Heart right ventricle (tissue), 16 donors: ENCODE measurements at regions not wholly inside any gene's neighbourhood (a gene's known extent, or its start where the extent isn't known, plus 50 kb on each side); places are given as distances from the start of the nearest gene placed in this dataset.

ENCODE experiments used
- ATAC-seq, 8 donors: fragments of 200-7000 bp; cut with Tn5 transposase; one replicate each; pipeline ENCODE4 v1.9.1; 2020; ENCODE audit warnings: mild to moderate bottlenecking in 8 of 8, moderate library complexity in 8 of 8, moderate number of reproducible peaks in 1 of 8
- DNase-seq, 2 donors: peaks; one replicate each; pipeline ENCODE4 v3.0.0-alpha.2; 2020
- H3K27ac ChIP-seq, 10 donors: fragments of 200-600 bp; sonication (generic) in 2 of 10; one replicate each; pipeline versions ENCODE4 v1.5.0 to v1.8.0; 2020 to 2022; ENCODE audit warnings: mild to moderate bottlenecking in 3 of 10
- H3K27me3 ChIP-seq, 7 donors: fragments of 200-600 bp; one replicate each; pipeline ENCODE4 v1.8.0; 2021 to 2022; ENCODE audit warnings: mild to moderate bottlenecking in 2 of 7
- H3K36me3 ChIP-seq, 9 donors: fragments of 200-600 bp; sonication (generic) in 1 of 9; one replicate each; pipeline versions ENCODE4 v1.5.0 to v1.8.0; 2020 to 2022; ENCODE audit warnings: mild to moderate bottlenecking in 2 of 9
- H3K4me1 ChIP-seq, 9 donors: fragments of 200-600 bp; sonication (generic) in 1 of 9; one replicate each; pipeline versions ENCODE4 v1.5.0 to v1.8.0; 2020 to 2022; ENCODE audit warnings: mild to moderate bottlenecking in 4 of 9
- H3K4me3 ChIP-seq, 10 donors: fragments of 200-600 bp; sonication (generic) in 2 of 10; one replicate each; pipeline versions ENCODE4 v1.5.0 to v1.8.0; 2020 to 2022; ENCODE audit warnings: mild to moderate bottlenecking in 7 of 10, moderate library complexity in 2 of 10
- H3K9me3 ChIP-seq, 11 donors: fragments of 200-600 bp in 10 of 11; sonication (generic) in 2 of 11; one replicate each; pipeline versions ENCODE4 v1.5.0 to v1.8.0; 2013 to 2022; ENCODE audit warnings: mild to moderate bottlenecking in 2 of 11, control low read depth in 1 of 11, moderate library complexity in 1 of 11
- CTCF ChIP-seq, 9 donors: fragments of 200-600 bp; sonication (generic) in 2 of 9; IDR thresholded peaks; one replicate each; pipeline versions ENCODE4 v1.5.0 to v1.8.0; 2021 to 2022; ENCODE audit warnings: antibody characterized with exemption in 9 of 9, mild to moderate bottlenecking in 5 of 9, moderate library complexity in 1 of 9
- WGBS, 2 donors: extraction: QIAGEN DNeasy Blood & Tissue Kit; methylation state at CpG; one replicate each; pipeline ENCODE4 v1.1.7; 2013; ENCODE audit warnings: inconsistent platforms in 1 of 2; 5-methylcytosine and 5-hydroxymethylcytosine counted together
- intact Hi-C, 10 donors: fragments of 100-400 bp; cut with DNase I; formaldehyde crosslinking; loops; one replicate each; pipeline versions ENCODE4 v1.11.1 to v1.14.2; 2022
- donor health status: Arrhythmogenic right ventricular cardiomyopathy.
- donor health status: ischemic (EF 13 %, LVEDD 7.1; RV severe dilation, severe dysfunction).
- donor health status: healthy with polysubstance abuse.
- donor health status: DM: no; HTN: yes; CAD: no.
- donor health status: DM: no; HTN: no; CAD: no.
- donor health status: ischemic (EF 25% LVEDD 6.9; RV normal size, moderate dysfunction).
- donor health status: ischemic (EF 25% LVEDD 5.7; RV mildly dilated, moderate dysfunction).
- donor health status: healthy.
- donor health status: DM: yes; HTN: yes; CAD: no.
- donor health status: Ischemic cardiomyopathy.
- donor health status: ischemic (EF 35%, LVEDD 5.7; RV mildly dilated, moderate dysfunction).
- donor health status: nonischemic (EF 11% LVEDD 7.7; RV severe dilation, severe dysfunction).
- donor health status: DM: yes; HTN: yes; CAD: no.
- donor health status: PGD.
- donor health status: ischemic (EF 29% LVEDD 5.4; RV normal size, mild dysfunction).
- donor health status: nonischemic (EF 23%, LVEDD 6.1; RV moderate dilation, normal function).

DNA sequence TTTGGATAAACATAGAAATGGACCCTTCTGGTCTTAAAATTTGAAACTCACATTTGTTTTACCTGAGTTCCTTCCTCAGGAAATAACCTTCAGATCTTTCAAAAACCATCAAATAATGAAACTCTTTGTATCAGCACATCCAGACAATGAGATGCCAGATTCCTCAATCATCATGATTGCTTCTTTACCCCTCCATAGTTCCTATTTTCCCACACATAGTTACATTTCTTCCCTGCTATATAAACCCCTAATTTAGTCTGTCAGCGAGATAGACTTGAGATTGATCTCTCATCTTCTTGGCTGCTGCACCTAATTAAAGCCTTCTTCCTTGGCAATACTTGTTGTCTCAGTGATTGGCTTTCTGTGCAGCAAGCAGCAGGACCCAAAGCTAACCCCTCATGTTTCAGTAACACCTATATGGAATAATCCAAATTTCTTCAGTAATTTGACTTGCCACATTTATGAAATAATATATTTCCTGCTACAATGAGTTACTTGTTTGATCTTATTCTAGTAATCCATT lies 83.9 kb upstream of the BANK1 start:
- no peak for DNase-seq
- intact Hi-C loops, result no loop called here
- whole genome bisulfite sequencing, 2 donors, result 77 to 87% methylated on average over 1 of the region's 1 CpG
- H3K36me3 ChIP-seq, result no peaks in the 10 kb centered on the region
- ATAC-seq, result no peak
- no peak overlapping the region for H3K4me3 ChIP-seq
- no peaks in the 10 kb centered on the region for H3K27me3 ChIP-seq
- peaks cover 0 to 22% (median 0%) of the 10 kb centered on the region in 11 donors for H3K9me3 ChIP-seq
- H3K4me1 ChIP-seq, result no peaks in the 10 kb centered on the region
- TF ChIP-seq CTCF (IDR thresholded peaks at IDR 0.05), result no peak
- H3K27ac ChIP-seq, result no peak overlapping the region

- no peak for ATAC-seq
- TF ChIP-seq CTCF (IDR thresholded peaks at IDR 0.05), result no peak
- Histone ChIP-seq H3K27ac (no peak overlapping the region), H3K4me1 (no peaks in the 10 kb centered on the region), H3K9me3 (peaks cover 0 to 13% (median 0%) of the 10 kb centered on the region in 11 donors), H3K4me3 (no peak overlapping the region), H3K27me3 (no peaks in the 10 kb centered on the region), H3K36me3 (no peaks in the 10 kb centered on the region)
- intact Hi-C loops, result no loop called here
- DNase-seq, result no peak
- 92 to 98% methylated on average over 1 of the region's 1 CpG for WGBS, 2 donors
Measured at GRCh38 chr4:101701551-101701950, 89.0 kb upstream of the BANK1 start.

GRCh38 chr4:101699441-101700124 lies 90.9 kb upstream of the BANK1 start:
- DNase-seq (no peak), ATAC-seq (no peak)
- no peaks in the 10 kb centered on the region for H3K4me1 ChIP-seq
- no peak overlapping the region for H3K27ac ChIP-seq
- H3K4me3 ChIP-seq, result no peak overlapping the region
- no peak for TF ChIP-seq CTCF (IDR thresholded peaks at IDR 0.05)
- H3K27me3 ChIP-seq, result no peaks in the 10 kb centered on the region
- no peaks in the 10 kb centered on the region for H3K9me3 ChIP-seq
- intact Hi-C loops, result loop anchor here in 1 of 10 donors (10.0 kb wide), 1 partner anchor 255 kb away; no protein-coding TSS in a partner anchor
- 68 to 79% methylated on average over 8 of the region's 8 CpGs for WGBS, 2 donors
- no peaks in the 10 kb centered on the region for H3K36me3 ChIP-seq

- no peak overlapping the region for H3K4me3 ChIP-seq
- 94 to 95% methylated on average over 1 of the region's 1 CpG for WGBS, 2 donors
- intact Hi-C loops, result loop anchor here in 1 of 10 donors (10.0 kb wide), 1 partner anchor 252 kb away; no protein-coding TSS in a partner anchor
Measured at GRCh38 chr4:101697266-101697665, 93.3 kb upstream of the BANK1 start.

More at GRCh38 chr4:101697266-101697665, 93.3 kb upstream of the BANK1 start:
- DNase-seq (no peak), ATAC-seq (no peak)
- Histone ChIP-seq H3K36me3 (no peaks in the 10 kb centered on the region), H3K27ac (no peak overlapping the region), H3K27me3 (no peaks in the 10 kb centered on the region), H3K9me3 (no peaks in the 10 kb centered on the region), H3K4me1 (no peaks in the 10 kb centered on the region)
- no peak for TF ChIP-seq CTCF (IDR thresholded peaks at IDR 0.05)
